Muscle layer of duodenum (tissue), 2 donors: ENCODE measurements at regions not wholly inside any gene's neighbourhood (a gene's known extent, or its start where the extent isn't known, plus 50 kb on each side); places are given as distances from the start of the nearest gene placed in this dataset.

Source experiments
- H3K27ac ChIP-seq: one replicate; pipeline ENCODE4 v1.7.0; 2013; ENCODE audit warnings: mild to moderate bottlenecking, low read length
- H3K27me3 ChIP-seq: one replicate; pipeline ENCODE4 v1.7.0; 2013; ENCODE audit warnings: low read depth, mild to moderate bottlenecking, control low read depth, low read length
- H3K36me3 ChIP-seq, 2 donors: one replicate each; pipeline ENCODE4 v1.7.0; 2013; ENCODE audit warnings: low read length in 2 of 2, control low read depth in 1 of 2, mild to moderate bottlenecking in 1 of 2; ENCODE audit not compliant: insufficient read depth in 2 of 2, control insufficient read depth in 1 of 2
- H3K4me1 ChIP-seq, 2 donors: one replicate each; pipeline ENCODE4 v1.7.0; 2013; ENCODE audit warnings: low read length in 2 of 2, mild to moderate bottlenecking in 2 of 2, control low read depth in 1 of 2, moderate library complexity in 1 of 2; ENCODE audit not compliant: insufficient read depth in 2 of 2, control insufficient read depth in 1 of 2
- H3K4me3 ChIP-seq, 2 donors: one replicate each; pipeline ENCODE4 v1.7.0; 2013; ENCODE audit warnings: low read length in 2 of 2, low read depth in 1 of 2, mild to moderate bottlenecking in 1 of 2
- H3K9me3 ChIP-seq, 2 donors: one replicate each; pipeline ENCODE4 v1.7.0; 2013; ENCODE audit warnings: low read length in 2 of 2, control low read depth in 1 of 2, mild to moderate bottlenecking in 1 of 2; ENCODE audit not compliant: control insufficient read depth in 1 of 2
- donor health status: healthy.

- H3K9me3 ChIP-seq = no peaks in the 10 kb centered on the region
- H3K4me3 ChIP-seq = no peak overlapping the region
- H3K36me3 ChIP-seq = no peaks in the 10 kb centered on the region
- H3K27ac ChIP-seq = no peak overlapping the region
- no peaks in the 10 kb centered on the region for H3K4me1 ChIP-seq
- no peaks in the 10 kb centered on the region for H3K27me3 ChIP-seq
Measured at GRCh38 chrX:26889574-26889973, 573.6 kb downstream of the PPP4R3C start.

GRCh38 chrX:26873736-26874135 is 589.4 kb downstream of the PPP4R3C start:
- H3K4me1 ChIP-seq = no peaks in the 10 kb centered on the region
- H3K27me3 ChIP-seq = no peaks in the 10 kb centered on the region
- no peaks in the 10 kb centered on the region for H3K36me3 ChIP-seq
- H3K9me3 ChIP-seq = no peaks in the 10 kb centered on the region
- no peak overlapping the region for H3K4me3 ChIP-seq
- no peak overlapping the region for H3K27ac ChIP-seq

- no peak overlapping the region for H3K4me3 ChIP-seq
- H3K27ac ChIP-seq = no peak overlapping the region
- H3K9me3 ChIP-seq = no peaks in the 10 kb centered on the region
- H3K36me3 ChIP-seq = no peaks in the 10 kb centered on the region
- H3K4me1 ChIP-seq = no peaks in the 10 kb centered on the region
- H3K27me3 ChIP-seq = no peaks in the 10 kb centered on the region
Measured at GRCh38 chrX:26871967-26872366, 591.2 kb downstream of the PPP4R3C start.

- H3K27me3 ChIP-seq = no peaks in the 10 kb centered on the region
- H3K36me3 ChIP-seq = no peaks in the 10 kb centered on the region
- no peak overlapping the region for H3K4me3 ChIP-seq
- no peak overlapping the region for H3K27ac ChIP-seq
- no peaks in the 10 kb centered on the region for H3K9me3 ChIP-seq
- H3K4me1 ChIP-seq = no peaks in the 10 kb centered on the region
Measured at GRCh38 chrX:26851981-26852380, 611.2 kb downstream of the PPP4R3C start.

- H3K9me3 ChIP-seq = no peaks in the 10 kb centered on the region
- no peak overlapping the region for H3K27ac ChIP-seq
- H3K4me3 ChIP-seq = no peak overlapping the region
- H3K36me3 ChIP-seq = no peaks in the 10 kb centered on the region
- H3K4me1 ChIP-seq = no peaks in the 10 kb centered on the region
- H3K27me3 ChIP-seq = no peaks in the 10 kb centered on the region
Measured at GRCh38 chrX:26848511-26848910, 614.6 kb downstream of the PPP4R3C start.

GRCh38 chrX:26845056-26845455 is 618.1 kb downstream of the PPP4R3C start:
- H3K27me3 ChIP-seq = no peaks in the 10 kb centered on the region
- H3K4me1 ChIP-seq = no peaks in the 10 kb centered on the region
- no peaks in the 10 kb centered on the region for H3K9me3 ChIP-seq
- no peak overlapping the region for H3K4me3 ChIP-seq
- H3K36me3 ChIP-seq = no peaks in the 10 kb centered on the region
- no peak overlapping the region for H3K27ac ChIP-seq

GRCh38 chrX:26822448-26822847 is 606.5 kb downstream of the MAGEB5 start:
- Histone ChIP-seq H3K36me3 (no peaks in the 10 kb centered on the region), H3K9me3 (no peaks in the 10 kb centered on the region), H3K4me3 (no peak overlapping the region), H3K4me1 (no peaks in the 10 kb centered on the region), H3K27me3 (no peaks in the 10 kb centered on the region), H3K27ac (no peak overlapping the region)

GRCh38 chrX:26789751-26790150 is 573.8 kb downstream of the MAGEB5 start:
- no peak overlapping the region for H3K4me3 ChIP-seq
- H3K36me3 ChIP-seq = no peaks in the 10 kb centered on the region
- H3K27me3 ChIP-seq = no peaks in the 10 kb centered on the region
- H3K9me3 ChIP-seq = no peaks in the 10 kb centered on the region
- no peak overlapping the region for H3K27ac ChIP-seq
- H3K4me1 ChIP-seq = no peaks in the 10 kb centered on the region

GRCh38 chrX:26788402-26788998 is 572.5 kb downstream of the MAGEB5 start:
- H3K27me3 ChIP-seq = no peaks in the 10 kb centered on the region
- no peaks in the 10 kb centered on the region for H3K9me3 ChIP-seq
- H3K4me1 ChIP-seq = no peaks in the 10 kb centered on the region
- H3K27ac ChIP-seq = no peak overlapping the region
- no peaks in the 10 kb centered on the region for H3K36me3 ChIP-seq
- H3K4me3 ChIP-seq = no peak overlapping the region

GRCh38 chrX:26783512-26784225 is 567.7 kb downstream of the MAGEB5 start:
- Histone ChIP-seq H3K36me3 (no peaks in the 10 kb centered on the region), H3K27ac (no peak overlapping the region), H3K27me3 (no peaks in the 10 kb centered on the region), H3K4me3 (no peak overlapping the region), H3K4me1 (no peaks in the 10 kb centered on the region), H3K9me3 (no peaks in the 10 kb centered on the region)

GRCh38 chrX:26778320-26778888 is 562.4 kb downstream of the MAGEB5 start:
- no peaks in the 10 kb centered on the region for H3K36me3 ChIP-seq
- no peak overlapping the region for H3K4me3 ChIP-seq
- H3K9me3 ChIP-seq = no peaks in the 10 kb centered on the region
- no peaks in the 10 kb centered on the region for H3K4me1 ChIP-seq
- no peak overlapping the region for H3K27ac ChIP-seq
- no peaks in the 10 kb centered on the region for H3K27me3 ChIP-seq
